M059J (cell line): ENCODE measurements at regions not wholly inside any gene's neighbourhood (a gene's known extent, or its start where the extent isn't known, plus 50 kb on each side); places are given as distances from the start of the nearest gene placed in this dataset.
A peak's percentile ranks its signal among the peaks of the same experiment; 100 is the strongest.
"Not testable (repeated sequence)": the region's sequence is repeated elsewhere in the genome, so short reads cannot be mapped to it uniquely, and the experiment has no call there.

Experiments used
- DNase-seq: peaks from one replicate; pipeline ENCODE4 v3.0.0-alpha.2; 2012; ENCODE audit warnings: low read depth

GRCh38 chr2:87677421-87677923, 70.4 kb upstream of the PLGLB2 start:
- DNase-seq: not testable (repeated sequence)

DNA sequence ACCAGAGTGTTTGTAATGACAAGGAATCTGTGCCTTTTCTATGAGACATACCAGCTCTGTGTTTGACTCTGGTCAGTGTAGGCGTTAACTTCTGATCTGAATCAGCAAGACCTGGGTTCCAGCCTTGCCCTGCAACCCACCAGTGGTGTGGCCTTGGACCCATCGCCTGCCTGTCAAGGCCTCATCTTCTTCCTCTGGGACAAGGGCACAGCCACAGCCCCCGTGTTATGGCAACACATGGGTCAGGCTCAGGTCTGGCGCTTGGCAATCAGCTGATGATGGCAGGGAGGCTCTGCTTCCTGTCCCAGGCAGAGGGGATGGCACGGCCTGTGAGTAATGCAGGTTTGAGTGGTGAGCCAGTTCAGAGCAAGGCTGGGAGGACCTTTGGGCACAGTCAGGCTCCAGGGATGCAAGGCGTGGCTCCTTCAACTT, 69.1 kb upstream of the PLGLB2 start:
- DNase-seq: not testable (repeated sequence)

- DNase-seq: not testable (repeated sequence)
Measured at GRCh38 chr2:87679950-87680349, 67.9 kb upstream of the PLGLB2 start.

- not testable (repeated sequence) for DNase-seq
Measured at GRCh38 chr2:87680691-87681090, 67.2 kb upstream of the PLGLB2 start.

DNA sequence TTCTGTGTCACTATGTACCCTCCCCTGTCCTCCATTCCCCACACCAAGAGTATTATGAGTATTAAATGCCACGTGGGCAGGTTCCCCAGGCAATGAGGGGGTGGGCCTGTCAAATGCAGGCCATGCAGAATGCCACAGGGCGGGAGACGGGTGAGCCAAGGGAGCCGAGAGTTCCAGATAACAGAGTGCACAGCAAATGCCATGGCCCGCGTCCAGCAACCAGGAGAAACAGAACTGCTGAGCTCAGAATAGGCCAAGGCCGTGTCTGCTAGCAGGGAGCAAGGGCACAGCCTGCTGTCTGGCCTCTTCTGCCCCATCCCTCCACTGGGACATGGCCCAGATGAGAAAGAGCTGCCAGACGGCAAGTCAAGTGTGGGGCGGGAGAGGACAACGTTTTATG, 64.4 kb upstream of the PLGLB2 start:
- not testable (repeated sequence) for DNase-seq

GRCh38 chr2:87683961-87684360, 63.9 kb upstream of the PLGLB2 start:
- DNase-seq: not testable (repeated sequence)

- not testable (repeated sequence) for DNase-seq
Measured at GRCh38 chr2:87685558-87685957, 62.3 kb upstream of the PLGLB2 start.

- DNase-seq: not testable (repeated sequence)
Measured at GRCh38 chr2:87686873-87687549, 60.9 kb upstream of the PLGLB2 start.

- DNase-seq: not testable (repeated sequence)
Measured at GRCh38 chr2:87687550-87688270, 60.2 kb upstream of the PLGLB2 start.

GRCh38 chr2:87691899-87692592, 55.8 kb upstream of the PLGLB2 start:
- not testable (repeated sequence) for DNase-seq

DNA sequence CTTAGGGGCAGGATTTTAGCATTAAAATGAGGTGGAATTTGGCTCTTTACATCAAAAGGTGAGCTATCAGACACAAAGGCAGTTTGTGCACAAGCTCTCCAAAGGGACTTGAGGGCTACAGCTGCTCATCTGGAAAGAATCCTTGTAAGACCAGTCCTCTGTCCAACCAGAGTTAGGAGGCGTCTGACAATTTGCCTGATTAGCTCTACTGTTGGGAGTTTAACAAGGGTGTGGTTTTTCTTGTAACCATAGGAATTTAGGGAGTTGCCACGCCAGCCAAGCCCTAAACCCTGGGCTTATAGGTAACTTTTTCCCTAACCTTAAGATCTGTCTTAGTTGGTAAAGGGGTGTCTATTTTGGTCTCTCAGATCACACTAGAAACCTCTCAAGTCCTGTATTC, 55.0 kb upstream of the PLGLB2 start:
- peak; percentile 37 for DNase-seq

DNA sequence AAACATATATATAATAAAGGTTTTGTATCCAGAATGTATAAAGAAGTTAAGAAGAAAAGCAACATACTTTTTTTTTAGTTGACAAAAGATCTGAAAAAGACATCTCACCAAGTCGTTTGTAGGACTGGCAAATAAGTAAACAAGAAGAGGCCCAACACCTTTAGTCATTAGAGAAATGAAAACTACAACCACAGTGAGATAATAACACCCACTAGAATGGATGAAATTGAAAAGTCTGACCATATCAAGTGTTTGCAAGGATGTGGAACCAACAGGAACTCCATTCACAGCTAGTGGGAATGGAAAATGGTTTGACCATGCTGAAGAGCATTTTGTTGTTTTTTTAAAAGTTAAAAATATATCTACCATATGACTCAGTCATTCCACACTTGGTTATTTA, 54.0 kb upstream of the PLGLB2 start:
- DNase-seq: not testable (repeated sequence)

DNA sequence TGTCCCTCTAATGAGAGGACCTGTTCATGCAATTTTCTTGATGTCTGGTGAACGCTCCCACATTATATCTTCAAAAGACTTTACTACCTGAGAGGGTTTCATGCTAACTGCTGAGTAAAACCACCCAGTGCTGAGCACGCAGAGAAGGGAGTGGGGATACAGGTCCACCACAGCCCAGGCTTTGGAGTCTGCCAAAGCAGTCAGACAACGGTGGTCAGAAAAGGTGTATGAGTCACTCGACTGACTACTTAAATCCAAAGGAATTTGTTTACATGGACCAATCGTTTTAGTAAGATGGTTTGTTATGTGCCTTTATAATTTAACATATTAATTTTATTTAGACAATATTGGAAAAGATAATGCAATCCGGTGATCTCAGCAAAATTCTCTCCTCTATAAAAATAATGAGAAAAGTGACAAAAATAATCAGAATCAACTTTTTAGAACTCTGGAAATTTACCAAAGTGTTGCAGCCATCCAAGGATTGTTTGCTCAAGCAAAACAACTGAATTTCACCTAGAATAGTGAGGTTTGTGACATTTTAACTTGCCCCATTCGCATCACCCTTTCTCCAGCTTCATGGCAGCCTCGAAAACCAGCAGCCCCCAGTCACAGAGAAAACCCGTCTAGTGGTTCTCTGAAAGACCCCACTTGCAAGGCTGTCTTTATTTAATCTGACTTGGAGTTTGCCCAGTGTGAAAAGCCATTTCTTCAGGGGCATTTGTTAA, 52.1 kb upstream of the PLGLB2 start:
- peak; percentile 75 for DNase-seq
